ENCODE measurements at regions not wholly inside any gene's neighbourhood (a gene's known extent, or its start where the extent isn't known, plus 50 kb on each side); places are given as distances from the start of the nearest gene placed in this dataset.

DNA sequence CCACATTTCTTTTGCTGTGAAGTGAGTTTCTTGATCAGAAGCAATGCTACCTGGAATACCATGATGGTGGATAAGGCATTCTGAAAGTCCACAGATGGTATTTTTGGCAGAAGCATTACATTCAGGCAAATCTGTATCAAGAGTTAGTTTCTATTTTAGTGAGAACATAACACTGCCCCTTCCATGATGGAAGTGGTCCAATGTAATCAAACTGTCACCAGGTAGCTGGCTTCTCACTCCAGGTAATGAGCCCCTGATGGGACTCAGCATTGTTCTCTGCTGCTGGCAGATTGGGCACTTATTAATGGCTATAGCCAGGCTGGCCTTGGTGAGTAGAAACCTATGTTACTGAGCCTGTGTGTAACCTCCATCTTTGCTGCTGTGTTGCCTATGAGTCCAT is 80.7 kb downstream of the KCNA5 start:
- Histone ChIP-seq H3K27me3 (ENCODE audit: control insufficient read depth in 2 of 2, insufficient read depth in 2 of 2, low read length in 2 of 2) (no peaks in the 10 kb centered on the region), H3K4me2 (ENCODE audit: insufficient read depth, low read length) (no peak overlapping the region), H3K4me1 (ENCODE audit: control insufficient read depth, extremely low read depth, insufficient read depth, low read length) (no peaks in the 10 kb centered on the region), H3K79me2 (ENCODE audit: control insufficient read depth, insufficient read depth, low read length) (no peaks in the 10 kb centered on the region), H3K9ac (replicated peaks; ENCODE audit: extremely low read depth, insufficient read depth, low read length) (no peak overlapping the region), H4K20me1 (replicated peaks; ENCODE audit: control insufficient read depth, extremely low read depth, insufficient read depth, low read length) (no peaks in the 10 kb centered on the region), H3K9me3 (replicated peaks; ENCODE audit: control insufficient read depth, insufficient read depth, low read length) (no peaks in the 10 kb centered on the region), H2AFZ (ENCODE audit: low read depth, low read length) (no peak overlapping the region), H3K36me3 (ENCODE audit: control insufficient read depth in 2 of 2, extremely low read depth in 1 of 2, insufficient read depth in 2 of 2, low read length in 2 of 2) (no peaks in the 10 kb centered on the region), H3K9me1 (replicated peaks; ENCODE audit: control insufficient read depth, extremely low read depth, insufficient read depth, low read length) (no peaks in the 10 kb centered on the region), H3K4me3 (replicated peaks in 1 of 3; ENCODE audit: insufficient read depth in 1 of 3, low read depth in 1 of 3, low read length in 3 of 3) (no peak overlapping the region), H3K27ac (ENCODE audit: insufficient read depth, low read depth, low read length) (no peak overlapping the region)
- no peak for FAIRE-seq
- intact Hi-C loops (cut with micrococcal nuclease): no loop called here
- ChIA-PET CTCF (no interaction called here), POLR2A (no interaction called here)
- no peak for DNase-seq (ENCODE audit: low read depth, low spot score)
- dilution Hi-C loops (cut with MboI; ENCODE audit: extremely low pct_ligation_motif_present, low sequenced_read_pairs): no loop called here
- no TSS peak for BruUV-seq (replicated peaks)
- no peak for TF ChIP-seq FOS (IDR thresholded peaks at IDR 0.05; ENCODE audit: borderline replicate concordance, insufficient read depth, low read length)
- TF ChIP-seq EZH2 (IDR thresholded peaks at IDR 0.05; ENCODE audit: borderline replicate concordance, low read depth, low read length, severe bottlenecking): no peak
- TF ChIP-seq CTCF (IDR thresholded peaks at IDR 0.05; ENCODE audit: extremely low read depth in 1 of 2, insufficient read depth in 1 of 2, low read depth in 1 of 2, low read length in 2 of 2): no peak
- TF ChIP-seq MAX (IDR thresholded peaks at IDR 0.05; ENCODE audit: insufficient read depth, insufficient read length): no peak
- no peak for TF ChIP-seq GATA2 (IDR thresholded peaks at IDR 0.05; ENCODE audit: insufficient read depth, insufficient read length, low read depth, low read length)
- TF ChIP-seq JUN (IDR thresholded peaks at IDR 0.05; ENCODE audit: borderline replicate concordance, insufficient read depth, insufficient read length, low read depth): no peak
- no peak for TF ChIP-seq MYC (IDR thresholded peaks at IDR 0.05; ENCODE audit: low read depth, low read length)
- no peak for TF ChIP-seq POLR2A (IDR thresholded peaks at IDR 0.05; ENCODE audit: low read depth, low read length)
- TF ChIP-seq POLR2AphosphoS5 (IDR thresholded peaks at IDR 0.05; ENCODE audit: insufficient read depth, low read depth, low read length): no peak

Measured in endothelial cell of umbilical vein (primary cell).